Panc1 (cell line): ENCODE measurements at regions not wholly inside any gene's neighbourhood (a gene's known extent, or its start where the extent isn't known, plus 50 kb on each side); places are given as distances from the start of the nearest gene placed in this dataset.

Source experiments
- ATAC-seq: fragments of 200-7000 bp; cut with Tn5 transposase; 2 replicates; pipeline ENCODE4 v1.9.1; 2020; ENCODE audit warnings: mild to moderate bottlenecking, moderate library complexity
- BruUV-seq: library from RNA; stranded (reverse); fragments of 400-500 nt; replicated peaks from 2 replicates; lab custom pipeline; 2021; lab: Mats Ljungman, UMichigan
- CTCF ChIA-PET: fragments of 300-600 bp; sonication (Branson Sonifier 250); formaldehyde crosslinking; loops from one replicate; lab custom pipeline; 2022; ENCODE audit warnings: antibody characterized with exemption; lab: Charles Lee
- POLR2A ChIA-PET: fragments of 300-600 bp; sonication (Branson Sonifier 250); formaldehyde crosslinking; loops from one replicate; lab custom pipeline; 2022; ENCODE audit warnings: antibody characterized with exemption; lab: Charles Lee
- DNase-seq: peaks from one replicate; pipeline ENCODE4 v3.0.0-alpha.2; 2010; ENCODE audit warnings: low read depth, low spot score
- H3K27ac ChIP-seq: 2 replicates; pipeline ENCODE4 v1.5.1; 2011; ENCODE audit warnings: mild to moderate bottlenecking, low read length, inconsistent platforms
- H3K27me3 ChIP-seq: fragments of 200-500 bp; sonication (Bioruptor generic); 2 replicates; pipeline ENCODE4 v1.6.0; 2014; ENCODE audit warnings: low read length, inconsistent platforms; ENCODE audit not compliant: control insufficient read depth, insufficient read depth
- H3K36me3 ChIP-seq: fragments of 200-500 bp; sonication (Bioruptor generic); 2 replicates; pipeline ENCODE4 v1.5.1; 2014; ENCODE audit warnings: inconsistent platforms, mild to moderate bottlenecking, low read length, moderate library complexity; ENCODE audit not compliant: control insufficient read depth, insufficient read depth
- H3K4me1 ChIP-seq: 2 replicates; pipeline ENCODE4 v1.5.1; 2011; ENCODE audit warnings: inconsistent platforms, mild to moderate bottlenecking, low read length, moderate library complexity; ENCODE audit not compliant: control insufficient read depth, insufficient read depth
- H3K4me3 ChIP-seq, 2 experiments: 2 replicates each; pipeline ENCODE4 v1.5.1; 2011 to 2012; ENCODE audit warnings: low read depth in 2 of 2, low read length in 2 of 2, mild to moderate bottlenecking in 2 of 2, inconsistent platforms in 1 of 2, moderate library complexity in 1 of 2
- H3K9me3 ChIP-seq: fragments of 200-500 bp; sonication (Bioruptor generic); 2 replicates; pipeline ENCODE4 v1.5.1; 2014; ENCODE audit warnings: low read depth, mild to moderate bottlenecking, inconsistent platforms, low read length, moderate library complexity; ENCODE audit not compliant: control insufficient read depth, insufficient read depth
- CTCF ChIP-seq: fragments of 450-650 bp; IDR thresholded peaks from 2 replicates; pipeline ENCODE4 v1.5.1; 2017; ENCODE audit warnings: mild to moderate bottlenecking
- POLR2AphosphoS5 ChIP-seq: IDR thresholded peaks from 2 replicates; pipeline ENCODE4 v1.6.1; 2012; ENCODE audit warnings: mild to moderate bottlenecking, low read depth, low read length, moderate library complexity
- REST ChIP-seq, 2 experiments: IDR thresholded peaks; 2 replicates each; pipeline ENCODE4 v1.6.1; 2011 to 2012; ENCODE audit warnings: low read depth in 2 of 2, control low read depth in 1 of 2, low read length in 1 of 2, mild to moderate bottlenecking in 1 of 2, moderate library complexity in 1 of 2; ENCODE audit not compliant: insufficient read depth in 1 of 2
- SIN3A ChIP-seq: IDR thresholded peaks from 2 replicates; pipeline ENCODE4 v1.6.1; 2012; ENCODE audit warnings: low read depth, mild to moderate bottlenecking, low read length, moderate library complexity, borderline replicate concordance; ENCODE audit not compliant: insufficient read depth
- TCF7L2 ChIP-seq: IDR thresholded peaks from 2 replicates; pipeline ENCODE4 v1.6.1; 2011; ENCODE audit warnings: mild to moderate bottlenecking, low read depth, low read length, inconsistent platforms
- in situ Hi-C: cut with HindIII; loops from 2 replicates; pipeline ENCODE4 v1.10.0; 2016; ENCODE audit warnings: low sequenced_read_pairs, low pct_unique_long_range_greater_than_20kb
- intact Hi-C: fragments of 100-400 bp; cut with micrococcal nuclease; formaldehyde crosslinking; loops from one replicate; pipeline ENCODE4 v1.10.0; 2022; ENCODE audit not compliant: unreplicated experiment

GRCh38 chr5:8289779-8290178, 420.8 kb downstream of the MTRR start:
- no peaks in the 10 kb centered on the region for H3K36me3 ChIP-seq
- no TSS peak for BruUV-seq
- intact Hi-C loops: no loop called here
- TF ChIP-seq SIN3A (no peak), REST (IDR thresholded peaks at IDR 0.05; ENCODE audit: insufficient read depth in 1 of 2, low read depth in 2 of 2, low read length in 1 of 2) (no peak), CTCF (no peak), TCF7L2 (no peak), POLR2AphosphoS5 (no peak)
- H3K27ac ChIP-seq: no peak overlapping the region
- H3K4me3 ChIP-seq: no peak overlapping the region
- in situ Hi-C loops: no loop called here
- ATAC-seq (no peak), DNase-seq (no peak)
- no peaks in the 10 kb centered on the region for H3K9me3 ChIP-seq
- H3K4me1 ChIP-seq: no peaks in the 10 kb centered on the region
- ChIA-PET POLR2A (no interaction called here), CTCF (no interaction called here)
- H3K27me3 ChIP-seq: no peaks in the 10 kb centered on the region

GRCh38 chr5:8290721-8291120, 421.8 kb downstream of the MTRR start:
- no peaks in the 10 kb centered on the region for H3K36me3 ChIP-seq
- no peaks in the 10 kb centered on the region for H3K27me3 ChIP-seq
- no peak overlapping the region for H3K4me3 ChIP-seq
- in situ Hi-C loops (no loop called here), intact Hi-C loops (no loop called here)
- no peak overlapping the region for H3K27ac ChIP-seq
- TF ChIP-seq CTCF (no peak), SIN3A (no peak), TCF7L2 (no peak), REST (IDR thresholded peaks at IDR 0.05; ENCODE audit: insufficient read depth in 1 of 2, low read depth in 2 of 2, low read length in 1 of 2) (no peak), POLR2AphosphoS5 (no peak)
- no peaks in the 10 kb centered on the region for H3K4me1 ChIP-seq
- POLR2A ChIA-PET: no interaction called here
- DNase-seq (no peak), ATAC-seq (no peak)
- CTCF ChIA-PET: no interaction called here
- no TSS peak for BruUV-seq
- no peaks in the 10 kb centered on the region for H3K9me3 ChIP-seq
